HG03457 (cell line): ENCODE measurements at regions not wholly inside any gene's neighbourhood (a gene's known extent, or its start where the extent isn't known, plus 50 kb on each side); places are given as distances from the start of the nearest gene placed in this dataset.
"Not testable (repeated sequence)": the region's sequence is repeated elsewhere in the genome, so short reads cannot be mapped to it uniquely, and the experiment has no call there.

Experiments used
- ATAC-seq: cut with Tn5 transposase; IDR thresholded peaks from one replicate; pipeline ENCODE4 v1.9.1; 2021; ENCODE audit warnings: moderate number of reproducible peaks; ENCODE audit not compliant: unreplicated experiment

DNA sequence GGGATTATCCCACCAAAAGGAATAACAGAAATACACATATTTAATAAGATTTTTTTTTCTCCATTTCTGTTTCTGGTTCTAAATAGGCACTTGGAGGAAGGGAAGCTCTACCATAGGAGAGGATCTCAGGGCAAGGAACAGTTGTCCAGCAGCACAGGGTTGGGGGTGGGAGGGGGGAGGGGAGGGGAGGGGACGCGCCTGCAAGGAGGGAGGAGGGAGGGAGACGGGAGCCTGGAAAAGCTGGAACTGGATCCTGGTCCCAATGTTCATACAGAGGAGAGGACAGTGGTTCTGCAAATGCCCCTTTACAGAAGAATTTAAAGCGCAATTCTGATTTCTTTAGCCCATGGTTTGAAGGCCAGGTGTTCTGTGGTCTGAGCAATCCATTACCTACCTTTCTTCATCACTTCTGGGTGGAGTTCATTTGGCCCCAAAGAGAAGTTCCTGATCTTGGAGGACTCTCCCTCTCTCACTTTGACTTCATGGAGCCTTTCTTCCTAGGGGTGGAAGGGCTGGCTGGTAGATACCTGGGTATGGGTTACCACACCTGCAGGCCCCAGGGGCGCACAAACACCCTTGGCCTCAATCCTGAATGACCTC is 348.9 kb upstream of the NCAM1 start:
- no peak for ATAC-seq

GRCh38 chr11:112613051-112613972 is 347.9 kb upstream of the NCAM1 start:
- ATAC-seq: no peak

- no peak for ATAC-seq
Observed at GRCh38 chr11:112614605-112615004, 346.6 kb upstream of the NCAM1 start.

DNA sequence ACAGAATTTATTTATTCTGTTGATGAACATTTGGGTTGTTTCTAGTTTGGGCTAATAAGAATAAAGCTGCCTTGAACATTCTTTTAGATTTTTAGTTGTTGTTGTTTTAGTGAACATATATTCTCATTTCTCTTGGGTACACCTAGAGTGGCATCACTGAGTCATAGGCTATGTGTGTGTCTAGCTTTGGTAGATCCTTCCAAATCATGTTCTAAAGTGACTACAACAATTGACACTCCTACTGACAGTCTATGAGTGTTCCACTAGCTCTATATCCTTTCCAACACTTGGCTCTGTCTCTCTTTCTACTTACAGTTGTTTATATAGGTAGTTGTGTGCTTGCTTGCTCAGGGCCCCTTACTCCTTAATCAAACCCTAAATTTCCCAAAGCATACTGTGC is 346.0 kb upstream of the NCAM1 start:
- no peak for ATAC-seq

DNA sequence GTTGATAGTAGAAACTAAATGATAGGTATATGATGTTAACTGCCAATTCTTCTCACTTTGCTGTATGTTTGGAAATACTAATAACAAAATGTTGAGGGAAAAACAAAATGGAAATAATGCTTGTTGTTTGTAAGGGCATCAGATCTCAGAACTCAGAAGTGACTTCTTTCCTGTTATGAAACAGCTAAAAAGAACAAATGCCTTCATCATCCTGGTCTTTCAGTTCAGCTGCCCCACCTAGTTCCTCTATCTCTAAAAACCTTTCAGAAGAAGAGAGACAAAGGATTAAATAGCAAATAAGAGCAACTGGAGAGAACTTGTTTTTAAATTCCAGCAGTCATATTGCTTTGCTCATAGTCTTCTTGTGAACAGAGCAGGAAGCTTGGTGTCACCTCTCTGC is 345.3 kb upstream of the NCAM1 start:
- no peak for ATAC-seq

DNA sequence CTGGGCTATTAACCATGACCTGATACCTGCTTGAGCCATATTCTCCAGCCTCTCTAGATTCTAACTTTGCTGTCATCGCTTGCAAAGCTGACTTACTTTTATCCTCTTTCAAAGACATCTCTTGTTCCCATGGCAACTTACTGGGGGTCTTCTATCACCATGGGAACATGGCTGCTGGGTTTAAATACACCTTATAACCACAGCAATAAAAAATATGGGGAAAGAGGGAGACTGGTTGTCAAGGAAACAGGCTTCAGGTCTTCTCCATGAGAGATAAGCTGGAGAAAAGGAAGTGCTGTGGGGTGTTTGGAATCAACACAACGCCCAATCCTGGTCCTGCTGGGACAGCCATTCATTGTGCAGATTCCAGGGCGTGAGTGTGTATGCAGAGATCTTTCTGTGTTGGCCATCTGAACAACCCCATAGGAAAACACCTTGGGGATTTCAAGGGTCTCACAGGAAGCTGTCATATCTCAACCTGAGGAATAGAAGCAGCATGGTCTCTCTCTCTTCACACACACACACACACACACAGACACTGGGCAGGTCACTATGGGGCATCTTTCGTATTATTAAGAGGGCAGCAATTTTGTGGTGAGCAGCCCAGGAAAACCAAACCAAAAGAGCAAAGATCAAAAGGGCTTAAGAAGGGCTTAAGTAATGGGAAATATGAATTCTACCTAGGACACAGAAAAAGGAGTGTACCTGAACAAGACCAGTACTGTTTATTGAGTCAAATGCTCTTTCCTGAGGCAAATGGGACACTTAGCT is 344.7 kb upstream of the NCAM1 start:
- no peak for ATAC-seq

DNA sequence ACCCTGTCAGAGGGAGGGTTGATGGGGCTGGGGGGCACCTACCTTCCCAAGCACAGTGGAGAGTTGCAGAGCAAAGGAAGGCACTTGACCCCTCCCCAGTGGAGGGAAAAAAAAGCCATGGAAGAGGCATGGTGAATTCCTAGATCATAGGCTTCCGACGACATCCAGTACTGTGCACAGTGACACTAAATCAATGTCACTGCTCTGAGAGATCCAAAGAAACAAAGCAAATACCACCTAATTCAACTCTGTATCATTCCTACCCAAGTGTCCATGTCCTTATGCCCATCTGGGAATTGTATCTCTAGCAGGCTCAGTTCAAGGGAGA is 344.2 kb upstream of the NCAM1 start:
- no peak for ATAC-seq

DNA sequence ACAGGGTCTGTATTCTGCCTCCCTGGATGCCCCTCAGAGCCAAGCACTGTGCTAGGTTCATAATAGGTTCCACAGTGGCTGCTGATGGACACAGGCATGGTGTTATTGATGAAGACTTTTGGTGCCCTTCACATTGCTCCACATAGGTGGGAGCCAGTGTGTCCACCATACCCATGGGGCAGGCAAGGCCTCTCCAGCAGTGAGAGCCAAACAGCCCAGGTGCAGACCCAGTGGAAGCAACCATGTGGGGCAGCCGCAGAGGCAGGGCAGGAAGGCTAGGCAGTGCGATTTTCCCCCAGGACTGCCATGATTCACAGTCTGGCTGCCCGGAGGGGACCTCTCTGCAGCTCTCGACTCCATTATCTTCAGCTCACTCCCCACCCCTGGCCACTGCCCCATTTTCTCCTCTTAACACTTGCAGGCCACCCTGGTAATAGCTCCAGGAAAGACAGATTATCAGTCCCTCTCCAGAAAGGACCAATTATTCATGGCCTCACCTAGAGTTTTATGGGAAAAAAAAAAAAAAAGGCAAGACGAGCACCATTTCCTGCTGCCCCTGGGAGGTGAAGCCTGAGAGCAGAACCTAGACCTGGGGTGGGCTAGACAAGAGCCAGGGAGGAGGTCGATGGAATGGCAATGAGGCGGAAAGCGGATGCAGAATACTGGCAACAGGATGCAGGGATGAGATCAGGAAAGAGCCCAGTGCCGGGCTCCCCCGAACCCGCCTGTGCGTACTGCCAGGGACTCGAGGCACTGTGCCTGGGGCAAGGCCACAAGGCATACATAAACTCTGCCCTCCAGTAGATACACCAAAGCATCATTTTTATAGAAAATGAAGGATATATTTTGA is 343.0 kb upstream of the NCAM1 start:
- ATAC-seq: no peak

- ATAC-seq: no peak
Observed at GRCh38 chr11:112619106-112619505, 342.1 kb upstream of the NCAM1 start.

DNA sequence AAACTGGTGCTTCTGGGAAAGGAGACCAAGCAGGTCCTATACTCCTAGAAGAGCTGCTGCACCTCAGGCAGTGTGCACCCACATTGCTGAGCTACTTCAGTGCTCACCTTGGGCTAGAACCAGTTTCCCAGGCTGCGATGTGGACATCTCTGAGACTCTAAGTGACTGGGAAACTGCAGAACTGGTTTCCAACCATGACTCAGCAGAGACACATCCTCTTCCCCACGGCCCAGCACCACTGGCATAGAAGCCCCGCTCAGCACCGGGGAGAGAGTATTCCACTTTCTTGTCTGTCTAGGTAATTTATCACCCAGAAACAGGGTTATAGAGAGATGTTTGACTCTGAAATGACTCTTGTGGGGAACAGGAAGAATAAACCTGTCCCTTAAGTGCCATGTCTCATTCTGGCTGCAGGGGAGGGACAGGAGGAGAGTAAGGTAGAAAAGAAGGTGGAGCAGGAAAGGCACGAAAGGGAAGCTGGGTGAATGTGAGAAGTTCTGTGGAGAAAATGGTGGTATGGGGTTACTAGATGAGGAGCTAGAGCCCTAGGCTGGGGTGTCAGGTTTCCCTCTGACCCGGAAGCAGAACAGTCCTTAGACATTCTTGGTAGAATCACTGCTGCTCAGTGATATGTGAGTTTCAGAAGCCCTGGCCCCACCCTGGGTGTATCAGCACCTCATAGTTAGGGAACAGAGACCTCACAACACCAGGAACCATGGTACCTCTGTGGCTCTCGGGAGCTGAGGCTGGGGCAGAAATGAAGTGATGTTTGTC is 340.4 kb upstream of the NCAM1 start:
- ATAC-seq: no peak

GRCh38 chr11:112623057-112623456 is 338.2 kb upstream of the NCAM1 start:
- no peak for ATAC-seq

- ATAC-seq: no peak
Observed at GRCh38 chr11:112624431-112624830, 336.8 kb upstream of the NCAM1 start.

GRCh38 chr11:112624971-112625370 is 336.2 kb upstream of the NCAM1 start:
- ATAC-seq: not testable (repeated sequence)

DNA sequence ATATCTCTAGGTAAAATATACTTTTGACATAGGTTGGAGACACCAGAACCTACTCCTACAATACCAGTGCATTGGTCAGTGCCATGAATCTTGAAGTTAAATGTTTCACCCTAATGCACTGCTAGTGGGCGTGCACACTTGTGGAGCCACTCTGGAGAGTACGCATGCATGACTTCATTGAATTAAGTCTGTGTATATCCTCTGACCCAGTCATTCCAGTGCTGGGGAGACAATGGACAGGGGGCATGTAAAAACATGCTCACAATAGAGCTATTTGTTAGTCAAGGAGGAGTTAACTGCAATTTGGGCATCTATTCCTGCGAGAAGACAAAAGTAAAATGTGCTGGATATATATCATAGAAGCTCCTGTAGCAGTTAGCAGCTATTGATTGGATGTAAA is 335.4 kb upstream of the NCAM1 start:
- ATAC-seq: no peak

GRCh38 chr11:112626731-112627130 is 334.5 kb upstream of the NCAM1 start:
- no peak for ATAC-seq

- peak; percentile 59 for ATAC-seq
Observed at GRCh38 chr11:112627588-112628045, 333.6 kb upstream of the NCAM1 start.

- no peak for ATAC-seq
Observed at GRCh38 chr11:112628676-112629075, 332.5 kb upstream of the NCAM1 start.

- no peak for ATAC-seq
Observed at GRCh38 chr11:112630496-112630895, 330.7 kb upstream of the NCAM1 start.

GRCh38 chr11:112631333-112631732 is 329.9 kb upstream of the NCAM1 start:
- no peak for ATAC-seq

- ATAC-seq: no peak
Observed at GRCh38 chr11:112632866-112633505, 328.2 kb upstream of the NCAM1 start.
